Cardiac muscle cell (in vitro differentiated cells and primary cell): ENCODE measurements at regions not wholly inside any gene's neighbourhood (a gene's known extent, or its start where the extent isn't known, plus 50 kb on each side); places are given as distances from the start of the nearest gene placed in this dataset.

Experiments used
- DNase-seq, 2 donors: peaks; one replicate each; pipeline versions ENCODE4 v3.0.0 to v3.0.0-alpha.2; 2010 to 2017; ENCODE audit warnings: low read depth in 1 of 2, low spot score in 1 of 2
- H3K27ac ChIP-seq: fragments of 200-600 bp; sonication (generic); 2 replicates; pipeline ENCODE4 v1.5.1; 2016
- H3K27me3 ChIP-seq: fragments of 200-600 bp; sonication (generic); 2 replicates; pipeline ENCODE4 v1.6.0; 2016; ENCODE audit warnings: control low read depth
- H3K36me3 ChIP-seq: fragments of 200-600 bp; sonication (generic); 2 replicates; pipeline ENCODE4 v1.5.1; 2016; ENCODE audit warnings: control low read depth
- H3K4me1 ChIP-seq: fragments of 200-600 bp; sonication (generic); 2 replicates; pipeline ENCODE4 v1.8.1; 2017; ENCODE audit warnings: low read depth, mild to moderate bottlenecking, mixed run types
- H3K4me3 ChIP-seq: fragments of 200-600 bp; sonication (generic); 2 replicates; pipeline ENCODE4 v1.5.1; 2016; ENCODE audit warnings: mild to moderate bottlenecking
- H3K9me3 ChIP-seq: fragments of 200-600 bp; sonication (generic); 2 replicates; pipeline ENCODE4 v1.5.1; 2017; ENCODE audit warnings: low read depth, mild to moderate bottlenecking, control low read depth
- TF ChIP-seq, protein P1 (sequence below): IDR thresholded peaks from 2 replicates; pipeline ENCODE4 v1.5.1; 2012; ENCODE audit warnings: low read depth, mild to moderate bottlenecking, low read length

DNA sequence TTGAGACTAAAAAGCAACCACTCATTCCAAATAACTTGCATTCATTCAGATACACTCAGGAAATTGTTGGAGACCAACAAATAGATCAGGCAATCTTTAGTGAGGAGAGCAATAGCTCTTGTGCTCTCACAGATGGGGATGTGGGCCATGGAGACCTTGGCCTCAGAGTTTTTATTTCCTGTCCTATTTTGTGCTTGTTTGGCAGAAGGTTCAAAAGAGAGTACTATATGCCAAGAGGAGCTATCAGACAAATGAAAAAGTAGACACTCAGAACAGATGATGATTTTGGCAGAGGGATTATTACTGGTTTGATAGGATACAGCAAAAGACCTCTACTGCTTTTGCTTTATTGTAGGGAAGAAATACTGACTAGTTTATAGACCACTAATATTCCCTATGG, 230.2 kb downstream of the KCNE4 start:
- TF ChIP-seq, protein P1, sequence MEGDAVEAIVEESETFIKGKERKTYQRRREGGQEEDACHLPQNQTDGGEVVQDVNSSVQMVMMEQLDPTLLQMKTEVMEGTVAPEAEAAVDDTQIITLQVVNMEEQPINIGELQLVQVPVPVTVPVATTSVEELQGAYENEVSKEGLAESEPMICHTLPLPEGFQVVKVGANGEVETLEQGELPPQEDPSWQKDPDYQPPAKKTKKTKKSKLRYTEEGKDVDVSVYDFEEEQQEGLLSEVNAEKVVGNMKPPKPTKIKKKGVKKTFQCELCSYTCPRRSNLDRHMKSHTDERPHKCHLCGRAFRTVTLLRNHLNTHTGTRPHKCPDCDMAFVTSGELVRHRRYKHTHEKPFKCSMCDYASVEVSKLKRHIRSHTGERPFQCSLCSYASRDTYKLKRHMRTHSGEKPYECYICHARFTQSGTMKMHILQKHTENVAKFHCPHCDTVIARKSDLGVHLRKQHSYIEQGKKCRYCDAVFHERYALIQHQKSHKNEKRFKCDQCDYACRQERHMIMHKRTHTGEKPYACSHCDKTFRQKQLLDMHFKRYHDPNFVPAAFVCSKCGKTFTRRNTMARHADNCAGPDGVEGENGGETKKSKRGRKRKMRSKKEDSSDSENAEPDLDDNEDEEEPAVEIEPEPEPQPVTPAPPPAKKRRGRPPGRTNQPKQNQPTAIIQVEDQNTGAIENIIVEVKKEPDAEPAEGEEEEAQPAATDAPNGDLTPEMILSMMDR = no peak
- no peaks in the 10 kb centered on the region for H3K36me3 ChIP-seq
- no peak overlapping the region for H3K4me3 ChIP-seq
- H3K4me1 ChIP-seq = no peaks in the 10 kb centered on the region
- no peaks in the 10 kb centered on the region for H3K27me3 ChIP-seq
- H3K27ac ChIP-seq = no peak overlapping the region
- DNase-seq = no peak
- no peaks in the 10 kb centered on the region for H3K9me3 ChIP-seq

DNA sequence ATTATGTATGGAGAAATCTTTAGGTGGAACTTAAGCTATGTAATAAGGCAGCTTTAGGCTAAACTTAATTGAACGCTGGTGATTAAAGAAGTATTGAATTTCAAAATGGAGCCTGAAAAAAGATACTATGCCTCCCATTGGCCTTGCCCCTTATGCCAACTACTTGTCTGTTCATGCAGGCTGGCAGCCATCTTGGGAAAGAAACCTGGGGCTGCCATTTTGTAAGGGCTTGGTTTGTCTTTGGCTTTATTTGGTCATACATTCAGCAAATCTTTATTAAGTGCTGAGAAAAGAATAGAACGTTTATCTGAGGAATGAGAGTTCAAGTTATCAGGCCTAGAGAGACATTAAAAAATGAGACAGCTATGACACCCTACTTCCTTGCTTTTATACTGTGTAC, 231.3 kb downstream of the KCNE4 start:
- DNase-seq = no peak
- H3K9me3 ChIP-seq = no peaks in the 10 kb centered on the region
- no peak overlapping the region for H3K4me3 ChIP-seq
- no peak overlapping the region for H3K27ac ChIP-seq
- TF ChIP-seq, protein P1 = no peak
- H3K4me1 ChIP-seq = no peaks in the 10 kb centered on the region
- no peaks in the 10 kb centered on the region for H3K27me3 ChIP-seq
- H3K36me3 ChIP-seq = no peaks in the 10 kb centered on the region

DNA sequence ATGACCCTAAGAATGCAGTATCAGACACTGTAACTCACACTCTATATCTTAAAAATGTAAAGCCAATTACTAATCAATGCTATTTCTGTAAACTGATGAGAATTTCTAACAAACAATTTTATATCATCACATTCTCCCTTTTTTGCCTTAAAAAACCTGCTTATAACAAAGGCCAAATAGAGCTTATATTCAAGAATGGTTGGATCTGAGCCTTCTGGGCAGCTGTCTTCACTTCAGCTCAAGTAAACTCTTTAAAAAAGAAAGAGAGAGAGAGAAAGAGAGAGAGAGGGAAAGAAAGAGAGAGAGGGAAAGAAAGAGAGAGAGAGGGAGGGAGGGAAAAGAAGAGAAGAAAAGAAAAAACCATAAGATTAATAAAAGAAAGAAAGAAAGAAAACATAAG, 231.8 kb downstream of the KCNE4 start:
- DNase-seq = no peak

DNA sequence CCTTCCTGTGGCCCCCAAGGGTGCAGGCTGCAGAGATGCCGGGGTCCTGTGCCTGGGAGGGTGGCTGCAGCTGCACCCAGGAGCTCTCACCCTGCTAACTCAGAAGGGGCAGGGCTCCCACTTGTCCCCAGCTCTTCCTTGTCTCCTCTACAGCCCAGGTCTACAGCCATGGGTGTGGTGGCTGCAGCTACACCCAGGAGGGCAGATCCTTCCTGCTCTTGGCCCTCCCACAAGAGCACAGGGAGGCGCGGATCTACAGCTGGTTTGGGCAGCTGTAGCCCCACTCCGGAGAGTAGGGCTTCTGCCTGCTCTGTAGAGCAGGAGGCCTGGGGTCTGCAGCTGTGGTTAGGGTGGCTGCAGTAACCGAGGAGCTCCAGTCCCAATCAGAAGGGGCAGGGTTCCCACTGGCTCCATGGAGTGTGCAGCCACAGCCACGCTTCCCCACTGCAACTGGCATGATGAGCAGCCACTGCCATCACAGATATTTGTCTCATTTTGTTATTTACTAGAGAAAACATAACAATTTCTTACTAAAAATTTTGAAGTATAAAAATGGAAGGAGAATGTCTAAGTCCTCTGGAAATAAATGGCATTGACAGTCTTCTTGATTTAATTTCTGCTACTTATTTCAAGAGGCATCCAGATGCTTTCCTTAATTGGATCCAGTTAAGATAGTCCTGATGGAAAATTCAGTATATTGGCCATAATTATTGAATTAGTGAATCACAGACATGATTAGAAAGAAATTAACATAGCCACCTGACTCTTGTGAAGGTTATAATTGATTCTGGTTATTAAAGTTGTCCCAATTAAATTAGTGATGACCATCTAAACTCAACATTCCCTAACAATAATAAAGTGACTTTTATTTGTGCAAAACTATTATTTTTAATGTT, 233.6 kb downstream of the KCNE4 start:
- Histone ChIP-seq H3K4me1 (no peaks in the 10 kb centered on the region), H3K9me3 (no peaks in the 10 kb centered on the region), H3K36me3 (no peaks in the 10 kb centered on the region), H3K27me3 (no peaks in the 10 kb centered on the region), H3K27ac (no peak overlapping the region), H3K4me3 (no peak overlapping the region)
- DNase-seq = no peak
- TF ChIP-seq, protein P1 = no peak

More for the DNA sequence above, 231.8 kb downstream of the KCNE4 start:
- Histone ChIP-seq H3K27me3 (no peaks in the 10 kb centered on the region), H3K36me3 (no peaks in the 10 kb centered on the region), H3K4me1 (no peaks in the 10 kb centered on the region), H3K27ac (no peak overlapping the region), H3K9me3 (no peaks in the 10 kb centered on the region), H3K4me3 (no peak overlapping the region)
- TF ChIP-seq, protein P1 = no peak

DNA sequence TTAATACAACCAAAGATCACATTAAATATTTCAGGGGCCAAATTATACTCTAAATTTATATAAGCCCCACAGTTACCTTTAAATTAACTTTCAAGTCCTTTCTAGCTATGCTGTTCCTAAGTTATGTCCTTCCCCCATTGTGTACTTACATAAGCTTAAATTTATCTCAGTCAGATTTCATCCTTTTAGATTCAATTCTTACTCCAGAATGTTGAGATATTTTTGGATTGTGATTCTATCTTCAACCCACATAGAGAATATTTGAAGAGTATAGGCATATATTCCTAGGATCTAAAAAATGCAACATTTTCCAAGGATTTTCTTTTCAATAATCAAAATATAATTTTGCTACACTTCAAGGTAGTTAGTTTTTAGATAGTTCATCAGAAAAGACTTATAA, 242.8 kb downstream of the KCNE4 start:
- no peaks in the 10 kb centered on the region for H3K36me3 ChIP-seq
- H3K27ac ChIP-seq = no peak overlapping the region
- DNase-seq = no peak
- TF ChIP-seq, protein P1 = no peak
- H3K4me1 ChIP-seq = no peaks in the 10 kb centered on the region
- H3K4me3 ChIP-seq = no peak overlapping the region
- H3K9me3 ChIP-seq = no peaks in the 10 kb centered on the region
- H3K27me3 ChIP-seq = no peaks in the 10 kb centered on the region
